ENCODE measurements at regions not wholly inside any gene's neighbourhood (a gene's known extent, or its start where the extent isn't known, plus 50 kb on each side); places are given as distances from the start of the nearest gene placed in this dataset.
A peak's percentile ranks its signal among the peaks of the same experiment; 100 is the strongest.

DNA sequence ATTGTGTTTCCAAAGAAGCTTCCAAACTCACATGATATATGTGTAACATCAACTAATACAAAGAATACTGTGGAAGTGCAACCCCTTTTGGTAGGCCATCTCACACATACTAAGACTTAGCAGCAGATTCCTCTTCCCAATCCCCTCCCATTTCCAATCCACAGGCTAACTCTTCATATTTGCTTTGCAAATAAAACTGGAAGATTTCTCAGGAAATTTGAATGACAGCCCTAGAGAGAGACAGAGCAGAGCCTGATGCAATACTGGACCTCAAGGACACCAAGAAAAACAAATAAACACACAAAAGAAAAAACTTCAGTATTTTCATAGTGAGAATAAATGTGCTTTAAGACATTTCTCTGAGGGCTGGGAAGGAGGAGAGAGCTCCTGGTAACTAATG, 190.2 kb upstream of the BRINP3 start:
- TF ChIP-seq, protein P1, sequence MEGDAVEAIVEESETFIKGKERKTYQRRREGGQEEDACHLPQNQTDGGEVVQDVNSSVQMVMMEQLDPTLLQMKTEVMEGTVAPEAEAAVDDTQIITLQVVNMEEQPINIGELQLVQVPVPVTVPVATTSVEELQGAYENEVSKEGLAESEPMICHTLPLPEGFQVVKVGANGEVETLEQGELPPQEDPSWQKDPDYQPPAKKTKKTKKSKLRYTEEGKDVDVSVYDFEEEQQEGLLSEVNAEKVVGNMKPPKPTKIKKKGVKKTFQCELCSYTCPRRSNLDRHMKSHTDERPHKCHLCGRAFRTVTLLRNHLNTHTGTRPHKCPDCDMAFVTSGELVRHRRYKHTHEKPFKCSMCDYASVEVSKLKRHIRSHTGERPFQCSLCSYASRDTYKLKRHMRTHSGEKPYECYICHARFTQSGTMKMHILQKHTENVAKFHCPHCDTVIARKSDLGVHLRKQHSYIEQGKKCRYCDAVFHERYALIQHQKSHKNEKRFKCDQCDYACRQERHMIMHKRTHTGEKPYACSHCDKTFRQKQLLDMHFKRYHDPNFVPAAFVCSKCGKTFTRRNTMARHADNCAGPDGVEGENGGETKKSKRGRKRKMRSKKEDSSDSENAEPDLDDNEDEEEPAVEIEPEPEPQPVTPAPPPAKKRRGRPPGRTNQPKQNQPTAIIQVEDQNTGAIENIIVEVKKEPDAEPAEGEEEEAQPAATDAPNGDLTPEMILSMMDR (IDR thresholded peaks at IDR 0.05; ENCODE audit: borderline replicate concordance, extremely low read depth, insufficient read depth) = no peak
- H3K4me3 ChIP-seq (ENCODE audit: low read length in 3 of 3) = no peak overlapping the region
- intact Hi-C loops (cut with DNase I) = no loop called here
- H3K9me3 ChIP-seq (ENCODE audit: control insufficient read depth in 2 of 3, insufficient read depth in 1 of 3, low read length in 3 of 3) = no peaks in the 10 kb centered on the region
- H3K9ac ChIP-seq (ENCODE audit: low read length in 3 of 3) = no peak overlapping the region
- no peaks in the 10 kb centered on the region for H3K27me3 ChIP-seq (ENCODE audit: control insufficient read depth, insufficient read depth, low read length)
- H3K36me3 ChIP-seq (ENCODE audit: control insufficient read depth in 2 of 3, insufficient read depth in 3 of 3, low read length in 3 of 3) = no peaks in the 10 kb centered on the region
- no peak for DNase-seq
- FAIRE-seq = no peak
- H3K27ac ChIP-seq (ENCODE audit: low read depth in 2 of 2, low read length in 2 of 2) = no peak overlapping the region
- no peaks in the 10 kb centered on the region for H3K4me1 ChIP-seq (ENCODE audit: control insufficient read depth in 2 of 3, insufficient read depth in 2 of 3, low read depth in 1 of 3, low read length in 3 of 3)

DNA sequence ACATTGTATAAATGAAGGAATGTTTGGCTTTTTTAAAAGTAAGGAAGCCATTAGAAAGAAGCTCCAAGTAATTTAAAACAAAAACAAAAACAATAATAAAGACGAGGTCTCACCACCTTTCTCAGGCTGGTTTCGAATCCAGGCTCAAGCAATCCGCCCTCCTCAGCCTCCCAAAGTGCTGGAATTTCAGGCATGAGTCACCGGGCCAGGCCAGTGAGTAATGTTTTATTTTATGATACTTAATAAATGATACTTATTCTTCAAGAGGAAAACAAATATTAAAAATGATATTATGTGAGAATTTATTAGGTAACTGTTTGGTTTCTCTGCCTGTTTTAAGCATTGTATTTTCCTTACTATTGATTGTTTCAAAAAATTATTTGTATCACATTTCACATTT, 201.4 kb upstream of the BRINP3 start:
- Histone ChIP-seq H3K4me1 (ENCODE audit: control insufficient read depth in 2 of 3, insufficient read depth in 2 of 3, low read depth in 1 of 3, low read length in 3 of 3) (no peaks in the 10 kb centered on the region), H3K9me3 (ENCODE audit: control insufficient read depth in 2 of 3, insufficient read depth in 1 of 3, low read length in 3 of 3) (no peaks in the 10 kb centered on the region), H3K4me3 (ENCODE audit: low read length in 3 of 3) (no peak overlapping the region), H3K9ac (ENCODE audit: low read length in 3 of 3) (no peak overlapping the region), H3K27ac (ENCODE audit: low read depth in 2 of 2, low read length in 2 of 2) (no peak overlapping the region), H3K36me3 (ENCODE audit: control insufficient read depth in 2 of 3, insufficient read depth in 3 of 3, low read length in 3 of 3) (no peaks in the 10 kb centered on the region), H3K27me3 (ENCODE audit: control insufficient read depth, insufficient read depth, low read length) (no peaks in the 10 kb centered on the region)
- intact Hi-C loops (cut with DNase I) = no loop called here
- TF ChIP-seq, protein P1 (IDR thresholded peaks at IDR 0.05; ENCODE audit: borderline replicate concordance, extremely low read depth, insufficient read depth) = no peak
- DNase-seq (no peak), FAIRE-seq (no peak)

DNA sequence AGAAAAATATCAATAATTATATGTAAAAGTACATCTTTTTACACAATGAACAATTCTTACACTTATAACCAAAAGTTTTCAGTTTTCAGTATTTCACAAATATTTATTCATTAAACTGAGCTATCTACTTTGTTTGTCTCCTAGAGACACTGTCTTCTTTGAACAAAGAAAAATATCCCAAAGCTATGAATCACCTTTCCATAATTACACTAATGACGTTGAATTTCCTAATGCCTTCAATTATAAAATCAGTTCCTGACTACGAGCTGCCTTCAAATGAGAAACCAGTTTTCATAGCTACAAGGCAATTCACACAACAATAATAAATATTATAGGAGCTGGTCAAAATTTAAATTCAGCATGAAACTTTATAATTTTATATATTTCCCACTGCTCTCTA, 201.8 kb upstream of the BRINP3 start:
- intact Hi-C loops (cut with DNase I) = no loop called here
- Histone ChIP-seq H3K4me1 (ENCODE audit: control insufficient read depth in 2 of 3, insufficient read depth in 2 of 3, low read depth in 1 of 3, low read length in 3 of 3) (no peaks in the 10 kb centered on the region), H3K36me3 (ENCODE audit: control insufficient read depth in 2 of 3, insufficient read depth in 3 of 3, low read length in 3 of 3) (no peaks in the 10 kb centered on the region), H3K9me3 (ENCODE audit: control insufficient read depth in 2 of 3, insufficient read depth in 1 of 3, low read length in 3 of 3) (no peaks in the 10 kb centered on the region), H3K27me3 (ENCODE audit: control insufficient read depth, insufficient read depth, low read length) (no peaks in the 10 kb centered on the region), H3K9ac (ENCODE audit: low read length in 3 of 3) (no peak overlapping the region), H3K4me3 (ENCODE audit: low read length in 3 of 3) (no peak overlapping the region), H3K27ac (ENCODE audit: low read depth in 2 of 2, low read length in 2 of 2) (no peak overlapping the region)
- no peak for DNase-seq
- FAIRE-seq = peak; percentile 81
- TF ChIP-seq, protein P1 (IDR thresholded peaks at IDR 0.05; ENCODE audit: borderline replicate concordance, extremely low read depth, insufficient read depth) = no peak

DNA sequence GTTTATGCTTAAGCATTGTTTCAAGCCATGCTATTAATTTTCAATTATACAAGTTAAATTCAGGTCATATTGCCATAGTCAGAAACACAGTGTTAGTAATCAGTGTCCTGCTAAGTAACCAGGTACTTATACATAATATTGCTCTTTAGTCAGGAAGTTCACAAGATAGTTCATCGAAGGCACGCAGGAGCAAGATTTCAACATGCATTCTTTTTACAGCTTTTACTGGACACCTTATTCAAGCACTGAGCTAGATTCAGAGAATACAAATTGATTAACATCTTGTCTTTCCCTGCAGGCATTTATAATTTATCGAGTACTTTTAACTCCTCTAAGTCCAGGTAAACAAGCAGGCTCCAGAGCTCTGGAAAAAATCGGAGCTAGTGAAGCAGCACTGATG, 202.3 kb upstream of the BRINP3 start:
- H3K27ac ChIP-seq (ENCODE audit: low read depth in 2 of 2, low read length in 2 of 2) = no peak overlapping the region
- no peak for DNase-seq
- H3K9me3 ChIP-seq (ENCODE audit: control insufficient read depth in 2 of 3, insufficient read depth in 1 of 3, low read length in 3 of 3) = no peaks in the 10 kb centered on the region
- H3K4me3 ChIP-seq (ENCODE audit: low read length in 3 of 3) = no peak overlapping the region
- TF ChIP-seq, protein P1 (IDR thresholded peaks at IDR 0.05; ENCODE audit: borderline replicate concordance, extremely low read depth, insufficient read depth) = no peak
- no peaks in the 10 kb centered on the region for H3K27me3 ChIP-seq (ENCODE audit: control insufficient read depth, insufficient read depth, low read length)
- no peaks in the 10 kb centered on the region for H3K36me3 ChIP-seq (ENCODE audit: control insufficient read depth in 2 of 3, insufficient read depth in 3 of 3, low read length in 3 of 3)
- intact Hi-C loops (cut with DNase I) = no loop called here
- no peak overlapping the region for H3K9ac ChIP-seq (ENCODE audit: low read length in 3 of 3)
- H3K4me1 ChIP-seq (ENCODE audit: control insufficient read depth in 2 of 3, insufficient read depth in 2 of 3, low read depth in 1 of 3, low read length in 3 of 3) = no peaks in the 10 kb centered on the region
- no peak for FAIRE-seq

Data from kidney (tissue), 13 donors.